ENCODE measurements at regions not wholly inside any gene's neighbourhood (a gene's known extent, or its start where the extent isn't known, plus 50 kb on each side); places are given as distances from the start of the nearest gene placed in this dataset.

DNA sequence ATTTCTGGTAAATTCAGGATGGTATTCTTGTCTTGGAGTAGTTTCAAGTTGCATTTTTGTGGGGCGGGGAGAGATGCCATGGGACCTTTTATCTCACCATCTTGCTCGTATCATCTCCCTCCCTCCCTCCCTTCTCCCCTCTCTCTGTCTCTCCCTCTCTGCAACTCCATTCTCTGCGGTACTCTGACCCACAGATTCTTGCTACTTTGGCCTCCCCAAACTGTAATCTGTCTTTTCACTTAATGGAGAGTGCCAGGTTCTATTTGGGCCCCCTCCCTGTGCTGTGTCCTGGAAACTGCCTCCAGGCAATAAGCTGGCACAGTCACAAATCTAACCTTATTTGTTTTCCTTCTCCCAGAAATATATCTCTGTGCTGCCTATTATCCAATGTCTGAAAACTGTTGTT, 175.2 kb downstream of the PAWR start:
- no peak overlapping the region for H3K27ac ChIP-seq (ENCODE audit: low read depth, low read length)
- no peak overlapping the region for H3K4me3 ChIP-seq (ENCODE audit: low read depth in 1 of 5, low read length in 5 of 5)
- peaks cover 0 to 5% (median 0%) of the 10 kb centered on the region in 5 donors for H3K9me3 ChIP-seq (ENCODE audit: control insufficient read depth in 5 of 5, low read length in 5 of 5)
- no peaks in the 10 kb centered on the region for H3K27me3 ChIP-seq (ENCODE audit: control insufficient read depth in 5 of 5, insufficient read depth in 4 of 5, low read length in 5 of 5)
- no peak overlapping the region for H3K9ac ChIP-seq (ENCODE audit: low read length in 5 of 5)
- H3K36me3 ChIP-seq (ENCODE audit: control insufficient read depth in 5 of 5, insufficient read depth in 5 of 5, low read length in 5 of 5), result no peaks in the 10 kb centered on the region
- H3K4me1 ChIP-seq (ENCODE audit: control insufficient read depth in 5 of 5, insufficient read depth in 5 of 5, low read length in 5 of 5), result no peaks in the 10 kb centered on the region

DNA sequence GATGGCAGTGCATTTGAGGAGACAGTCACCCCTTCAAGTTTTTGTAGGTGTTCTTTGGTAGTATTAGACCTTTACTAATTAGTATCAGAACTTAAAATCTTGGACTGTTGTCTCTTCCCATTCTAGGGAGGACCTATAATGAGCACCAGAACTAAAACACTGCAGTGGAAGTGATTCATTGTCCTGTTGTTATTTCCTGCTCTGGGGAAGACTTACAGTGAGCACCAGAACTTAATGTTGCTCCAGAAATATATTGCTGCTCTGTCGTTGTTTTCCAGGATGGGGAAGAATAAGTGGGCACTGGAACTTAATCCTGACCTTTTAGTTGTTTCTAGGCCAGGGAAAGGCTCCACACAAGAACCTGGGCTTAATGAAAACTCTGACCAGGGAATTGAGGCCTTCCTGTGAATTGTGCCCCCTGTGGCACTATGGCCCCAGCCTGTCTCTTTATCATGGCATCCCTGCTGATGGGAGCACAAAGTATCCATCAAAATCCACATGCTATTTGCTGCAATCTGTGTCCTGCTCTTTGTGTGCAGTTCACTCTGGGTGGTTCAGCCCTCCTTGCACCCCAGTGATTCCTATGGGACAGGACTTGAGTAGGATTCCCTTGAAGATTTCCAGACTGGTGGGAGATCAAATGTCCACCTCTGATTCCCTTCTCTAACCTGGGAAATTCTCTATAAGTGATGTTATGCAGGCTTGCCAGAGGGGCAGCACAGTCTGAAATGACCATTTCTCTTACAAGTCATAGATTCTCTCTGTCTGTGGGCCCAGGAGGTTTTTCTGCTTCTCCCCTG, 175.8 kb downstream of the PAWR start:
- H3K4me3 ChIP-seq (ENCODE audit: low read depth in 1 of 5, low read length in 5 of 5), result no peak overlapping the region
- H3K9me3 ChIP-seq (ENCODE audit: control insufficient read depth in 5 of 5, low read length in 5 of 5), result peaks cover 0 to 5% (median 0%) of the 10 kb centered on the region in 5 donors
- no peaks in the 10 kb centered on the region for H3K27me3 ChIP-seq (ENCODE audit: control insufficient read depth in 5 of 5, insufficient read depth in 4 of 5, low read length in 5 of 5)
- no peak overlapping the region for H3K9ac ChIP-seq (ENCODE audit: low read length in 5 of 5)
- no peak overlapping the region for H3K27ac ChIP-seq (ENCODE audit: low read depth, low read length)
- H3K36me3 ChIP-seq (ENCODE audit: control insufficient read depth in 5 of 5, insufficient read depth in 5 of 5, low read length in 5 of 5), result no peaks in the 10 kb centered on the region
- H3K4me1 ChIP-seq (ENCODE audit: control insufficient read depth in 5 of 5, insufficient read depth in 5 of 5, low read length in 5 of 5), result no peaks in the 10 kb centered on the region

DNA sequence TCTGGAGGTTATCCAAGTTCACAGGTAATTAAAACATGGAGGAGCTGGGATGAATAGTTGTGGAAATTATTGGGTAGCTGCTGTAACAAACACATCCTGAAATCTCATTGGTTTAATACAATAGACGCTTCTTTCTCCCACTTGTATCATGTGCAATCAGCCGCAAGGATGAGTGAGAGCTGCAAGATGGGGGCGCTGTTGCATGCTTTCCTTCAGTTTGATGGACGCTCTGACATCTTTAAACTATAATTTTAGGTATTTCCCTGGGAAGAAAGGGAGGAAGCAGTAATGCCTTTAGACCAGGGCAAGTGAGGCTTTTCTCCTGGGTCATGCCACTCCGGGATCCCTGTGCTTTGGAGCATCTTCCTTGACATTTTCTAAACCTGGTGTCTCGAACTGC, 178.7 kb downstream of the PAWR start:
- Histone ChIP-seq H3K9me3 (ENCODE audit: control insufficient read depth in 5 of 5, low read length in 5 of 5) (peaks cover 0 to 5% (median 0%) of the 10 kb centered on the region in 5 donors), H3K27me3 (ENCODE audit: control insufficient read depth in 5 of 5, insufficient read depth in 4 of 5, low read length in 5 of 5) (no peaks in the 10 kb centered on the region), H3K27ac (ENCODE audit: low read depth, low read length) (no peak overlapping the region), H3K36me3 (ENCODE audit: control insufficient read depth in 5 of 5, insufficient read depth in 5 of 5, low read length in 5 of 5) (no peaks in the 10 kb centered on the region), H3K4me1 (ENCODE audit: control insufficient read depth in 5 of 5, insufficient read depth in 5 of 5, low read length in 5 of 5) (no peaks in the 10 kb centered on the region), H3K4me3 (ENCODE audit: low read depth in 1 of 5, low read length in 5 of 5) (no peak overlapping the region), H3K9ac (ENCODE audit: low read length in 5 of 5) (no peak overlapping the region)

DNA sequence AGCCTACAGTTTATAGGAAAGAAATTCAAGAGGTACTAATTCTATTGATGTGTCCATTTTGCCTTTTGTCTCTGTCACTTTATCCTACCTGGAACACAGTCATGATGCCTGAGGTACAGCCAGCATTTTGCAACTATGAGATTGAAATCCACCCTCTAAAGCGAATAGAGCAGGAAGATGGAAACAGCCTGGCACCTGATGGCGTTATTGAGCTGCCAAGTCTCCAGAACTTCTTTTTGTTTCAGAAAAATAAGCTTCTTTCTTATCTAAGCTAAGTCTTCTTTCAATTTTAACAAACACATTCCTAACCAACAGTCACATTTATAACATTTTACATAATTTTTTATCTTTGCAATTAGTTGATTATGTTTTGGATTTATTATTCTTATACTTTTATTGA, 182.1 kb downstream of the PAWR start:
- Histone ChIP-seq H3K36me3 (ENCODE audit: control insufficient read depth in 5 of 5, insufficient read depth in 5 of 5, low read length in 5 of 5) (no peaks in the 10 kb centered on the region), H3K27ac (ENCODE audit: low read depth, low read length) (no peak overlapping the region), H3K9me3 (ENCODE audit: control insufficient read depth in 5 of 5, low read length in 5 of 5) (peaks cover 0 to 6% (median 0%) of the 10 kb centered on the region in 5 donors), H3K4me3 (ENCODE audit: low read depth in 1 of 5, low read length in 5 of 5) (no peak overlapping the region), H3K4me1 (ENCODE audit: control insufficient read depth in 5 of 5, insufficient read depth in 5 of 5, low read length in 5 of 5) (no peaks in the 10 kb centered on the region), H3K27me3 (ENCODE audit: control insufficient read depth in 5 of 5, insufficient read depth in 4 of 5, low read length in 5 of 5) (no peaks in the 10 kb centered on the region), H3K9ac (ENCODE audit: low read length in 5 of 5) (no peak overlapping the region)
